Upper lobe of right lung (tissue), 1 donor: ENCODE measurements at regions not wholly inside any gene's neighbourhood (a gene's known extent, or its start where the extent isn't known, plus 50 kb on each side); places are given as distances from the start of the nearest gene placed in this dataset.

Experiments used
- ATAC-seq: fragments of 200-7000 bp; cut with Tn5 transposase; one replicate; pipeline ENCODE4 v1.9.1; 2020; ENCODE audit warnings: mild to moderate bottlenecking, moderate library complexity
- DNase-seq: peaks from one replicate; pipeline ENCODE4 v3.0.0-alpha.2; 2020
- H3K27ac ChIP-seq: fragments of 200-600 bp; one replicate; pipeline ENCODE4 v1.8.0; 2022
- H3K27me3 ChIP-seq: fragments of 200-600 bp; one replicate; pipeline ENCODE4 v1.8.0; 2022; ENCODE audit warnings: mild to moderate bottlenecking
- H3K36me3 ChIP-seq: fragments of 200-600 bp; one replicate; pipeline ENCODE4 v1.8.0; 2022
- H3K4me1 ChIP-seq: fragments of 200-600 bp; one replicate; pipeline ENCODE4 v1.8.0; 2022
- H3K4me3 ChIP-seq: fragments of 200-600 bp; one replicate; pipeline ENCODE4 v1.8.0; 2022; ENCODE audit warnings: mild to moderate bottlenecking
- H3K9me3 ChIP-seq: fragments of 200-600 bp; one replicate; pipeline ENCODE4 v1.8.0; 2022
- intact Hi-C: fragments of 100-400 bp; cut with DNase I; formaldehyde crosslinking; loops from one replicate; pipeline ENCODE4 v1.11.0; 2022
- TF ChIP-seq, protein P1 (sequence below): fragments of 200-600 bp; IDR thresholded peaks from one replicate; pipeline ENCODE4 v1.8.0; 2022; ENCODE audit warnings: antibody characterized with exemption
- donor health status: DM: no; HTN: yes; CAD: no; lungs with severe emphysema.

GRCh38 chr4:126223784-126224407 is 909.1 kb downstream of the FAT4 start:
- DNase-seq (no peak), ATAC-seq (peak; percentile 48)
- Histone ChIP-seq H3K9me3 (no peaks in the 10 kb centered on the region), H3K36me3 (no peaks in the 10 kb centered on the region), H3K27me3 (no peaks in the 10 kb centered on the region), H3K4me3 (no peak overlapping the region), H3K27ac (no peak overlapping the region), H3K4me1 (peaks cover 6% of the 10 kb centered on the region)
- TF ChIP-seq, protein P1, sequence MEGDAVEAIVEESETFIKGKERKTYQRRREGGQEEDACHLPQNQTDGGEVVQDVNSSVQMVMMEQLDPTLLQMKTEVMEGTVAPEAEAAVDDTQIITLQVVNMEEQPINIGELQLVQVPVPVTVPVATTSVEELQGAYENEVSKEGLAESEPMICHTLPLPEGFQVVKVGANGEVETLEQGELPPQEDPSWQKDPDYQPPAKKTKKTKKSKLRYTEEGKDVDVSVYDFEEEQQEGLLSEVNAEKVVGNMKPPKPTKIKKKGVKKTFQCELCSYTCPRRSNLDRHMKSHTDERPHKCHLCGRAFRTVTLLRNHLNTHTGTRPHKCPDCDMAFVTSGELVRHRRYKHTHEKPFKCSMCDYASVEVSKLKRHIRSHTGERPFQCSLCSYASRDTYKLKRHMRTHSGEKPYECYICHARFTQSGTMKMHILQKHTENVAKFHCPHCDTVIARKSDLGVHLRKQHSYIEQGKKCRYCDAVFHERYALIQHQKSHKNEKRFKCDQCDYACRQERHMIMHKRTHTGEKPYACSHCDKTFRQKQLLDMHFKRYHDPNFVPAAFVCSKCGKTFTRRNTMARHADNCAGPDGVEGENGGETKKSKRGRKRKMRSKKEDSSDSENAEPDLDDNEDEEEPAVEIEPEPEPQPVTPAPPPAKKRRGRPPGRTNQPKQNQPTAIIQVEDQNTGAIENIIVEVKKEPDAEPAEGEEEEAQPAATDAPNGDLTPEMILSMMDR, result peak; percentile 69
- intact Hi-C loops, result no loop called here

- no peak for ATAC-seq
- H3K36me3 ChIP-seq, result no peaks in the 10 kb centered on the region
- no peak overlapping the region for H3K27ac ChIP-seq
- H3K27me3 ChIP-seq, result no peaks in the 10 kb centered on the region
- no peaks in the 10 kb centered on the region for H3K9me3 ChIP-seq
- no peaks in the 10 kb centered on the region for H3K4me1 ChIP-seq
- no peak overlapping the region for H3K4me3 ChIP-seq
- TF ChIP-seq, protein P1, result no peak
- DNase-seq, result no peak
- intact Hi-C loops, result no loop called here
Observed at GRCh38 chr4:126227428-126227827, 912.7 kb downstream of the FAT4 start.

DNA sequence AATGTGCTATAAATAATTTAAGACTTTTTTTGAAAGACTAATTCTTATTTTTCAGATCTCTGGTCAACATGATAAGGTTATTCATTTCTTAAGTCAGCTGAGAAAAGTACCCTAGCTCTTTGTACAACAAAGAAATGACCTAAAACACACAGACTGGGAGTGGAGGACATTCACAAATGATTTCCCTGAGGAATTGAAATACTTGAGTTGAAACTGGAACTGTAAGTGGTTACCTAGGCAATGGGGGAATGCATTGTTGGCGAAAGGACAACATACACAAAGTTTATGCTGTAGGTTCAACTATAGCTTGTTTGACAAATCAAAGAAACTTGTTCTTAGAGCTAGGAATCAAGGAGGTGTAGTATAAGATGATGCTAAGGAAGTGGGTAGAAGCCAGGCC is 915.5 kb downstream of the FAT4 start:
- no peak overlapping the region for H3K27ac ChIP-seq
- no peaks in the 10 kb centered on the region for H3K9me3 ChIP-seq
- ATAC-seq (no peak), DNase-seq (no peak)
- H3K36me3 ChIP-seq, result no peaks in the 10 kb centered on the region
- TF ChIP-seq, protein P1, result no peak
- no peaks in the 10 kb centered on the region for H3K27me3 ChIP-seq
- intact Hi-C loops, result no loop called here
- no peaks in the 10 kb centered on the region for H3K4me1 ChIP-seq
- no peak overlapping the region for H3K4me3 ChIP-seq

GRCh38 chr4:126233483-126233882 is 918.7 kb downstream of the FAT4 start:
- no peak for DNase-seq
- TF ChIP-seq, protein P1, result no peak
- H3K4me1 ChIP-seq, result no peaks in the 10 kb centered on the region
- H3K36me3 ChIP-seq, result no peaks in the 10 kb centered on the region
- H3K9me3 ChIP-seq, result no peaks in the 10 kb centered on the region
- H3K27me3 ChIP-seq, result no peaks in the 10 kb centered on the region
- ATAC-seq, result no peak
- H3K27ac ChIP-seq, result no peak overlapping the region
- no peak overlapping the region for H3K4me3 ChIP-seq
- intact Hi-C loops, result no loop called here

DNA sequence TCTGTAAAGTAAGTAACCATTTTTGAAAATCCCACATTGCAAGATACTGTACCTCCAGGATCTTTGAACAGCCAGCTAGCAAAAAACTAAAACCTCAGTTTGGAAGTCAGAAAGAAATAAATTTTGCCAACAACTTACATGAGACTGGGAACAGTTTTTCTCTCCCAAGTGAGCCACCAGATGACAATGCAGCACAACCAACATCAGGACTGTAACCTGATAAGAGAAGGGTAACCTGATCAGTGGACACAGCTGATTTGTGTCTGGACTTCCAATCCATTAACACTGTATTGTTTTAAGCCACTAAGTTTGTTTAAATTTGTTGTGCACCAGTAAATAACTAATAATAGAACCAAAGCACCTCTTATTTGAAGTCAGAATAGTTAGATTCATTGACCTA is 923.3 kb downstream of the FAT4 start:
- Histone ChIP-seq H3K27me3 (no peaks in the 10 kb centered on the region), H3K36me3 (no peaks in the 10 kb centered on the region), H3K27ac (no peak overlapping the region), H3K4me3 (no peak overlapping the region), H3K9me3 (no peaks in the 10 kb centered on the region), H3K4me1 (no peaks in the 10 kb centered on the region)
- ATAC-seq, result no peak
- TF ChIP-seq, protein P1, result no peak
- no peak for DNase-seq
- intact Hi-C loops, result no loop called here

DNA sequence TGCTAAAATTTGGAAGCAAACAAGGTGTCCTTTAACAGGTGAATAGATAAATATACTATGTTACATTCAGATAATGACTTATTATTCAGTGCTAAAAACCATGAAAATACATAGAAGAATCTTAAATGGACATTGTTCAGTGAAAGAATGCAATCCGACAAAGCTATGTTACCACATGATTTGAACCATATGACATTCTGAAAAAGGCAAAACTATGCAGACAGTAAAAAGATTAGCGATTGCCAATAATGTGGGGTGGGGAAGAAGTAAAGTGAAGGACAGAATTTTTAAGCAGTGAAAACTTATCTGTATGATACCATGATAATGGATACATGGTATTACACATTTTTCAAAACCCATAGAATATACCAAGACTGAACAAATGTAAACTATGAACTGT is 926.9 kb downstream of the FAT4 start:
- Histone ChIP-seq H3K27me3 (no peaks in the 10 kb centered on the region), H3K36me3 (no peaks in the 10 kb centered on the region), H3K4me3 (no peak overlapping the region), H3K4me1 (no peaks in the 10 kb centered on the region), H3K27ac (no peak overlapping the region), H3K9me3 (no peaks in the 10 kb centered on the region)
- ATAC-seq (no peak), DNase-seq (no peak)
- TF ChIP-seq, protein P1, result no peak
- intact Hi-C loops, result no loop called here
